HG03280 (cell line): ENCODE measurements at regions not wholly inside any gene's neighbourhood (a gene's known extent, or its start where the extent isn't known, plus 50 kb on each side); places are given as distances from the start of the nearest gene placed in this dataset.

Experiments used
- ATAC-seq: cut with Tn5 transposase; IDR thresholded peaks from one replicate; pipeline ENCODE4 v1.9.1; 2021; ENCODE audit warnings: mild to moderate bottlenecking, moderate library complexity; ENCODE audit not compliant: unreplicated experiment

DNA sequence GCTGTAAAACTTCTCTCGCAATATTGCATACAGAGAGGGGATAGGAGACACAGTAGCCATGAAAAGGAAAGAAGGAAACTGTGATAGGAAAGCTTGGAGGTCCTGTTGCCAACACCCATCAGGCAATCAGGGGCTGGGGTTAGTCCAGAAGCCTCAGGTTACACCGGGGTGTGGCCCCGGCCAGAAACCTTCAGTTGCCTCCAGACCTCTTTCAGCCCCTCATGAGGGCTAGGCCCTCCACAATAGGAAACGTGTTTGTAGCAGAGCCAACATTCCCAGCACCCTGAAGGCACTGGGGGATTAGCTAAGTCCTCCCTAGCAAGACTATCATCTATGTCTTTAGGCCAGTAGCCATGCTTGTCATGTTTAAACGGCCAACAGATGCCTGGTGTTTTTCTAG is 1048.0 kb upstream of the CNTN5 start:
- no peak for ATAC-seq

DNA sequence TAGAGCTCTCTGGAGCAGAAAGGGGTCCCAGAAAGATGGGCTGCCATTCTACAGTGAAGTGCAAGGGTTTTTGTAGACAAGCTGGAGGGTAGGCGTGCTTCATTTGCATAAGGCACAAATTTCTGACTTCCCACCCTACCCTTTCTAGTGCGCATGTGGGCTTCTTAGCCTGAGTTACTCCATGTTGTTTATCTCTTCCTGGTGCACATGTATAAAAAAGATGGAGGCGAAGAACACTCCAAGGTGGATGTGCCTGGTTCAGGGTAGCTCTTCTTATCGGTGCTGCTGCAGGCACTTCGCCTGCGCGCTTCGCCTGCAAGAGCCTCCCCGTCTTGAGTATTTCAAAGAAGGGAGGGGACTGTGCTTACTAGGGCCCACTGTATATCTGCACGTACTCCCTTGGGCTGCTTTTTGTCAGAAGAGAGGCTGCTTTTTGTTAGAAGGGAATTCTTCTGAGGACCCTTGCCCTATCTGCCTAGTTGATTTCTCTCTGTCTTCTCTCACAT is 1047.3 kb upstream of the CNTN5 start:
- no peak for ATAC-seq

DNA sequence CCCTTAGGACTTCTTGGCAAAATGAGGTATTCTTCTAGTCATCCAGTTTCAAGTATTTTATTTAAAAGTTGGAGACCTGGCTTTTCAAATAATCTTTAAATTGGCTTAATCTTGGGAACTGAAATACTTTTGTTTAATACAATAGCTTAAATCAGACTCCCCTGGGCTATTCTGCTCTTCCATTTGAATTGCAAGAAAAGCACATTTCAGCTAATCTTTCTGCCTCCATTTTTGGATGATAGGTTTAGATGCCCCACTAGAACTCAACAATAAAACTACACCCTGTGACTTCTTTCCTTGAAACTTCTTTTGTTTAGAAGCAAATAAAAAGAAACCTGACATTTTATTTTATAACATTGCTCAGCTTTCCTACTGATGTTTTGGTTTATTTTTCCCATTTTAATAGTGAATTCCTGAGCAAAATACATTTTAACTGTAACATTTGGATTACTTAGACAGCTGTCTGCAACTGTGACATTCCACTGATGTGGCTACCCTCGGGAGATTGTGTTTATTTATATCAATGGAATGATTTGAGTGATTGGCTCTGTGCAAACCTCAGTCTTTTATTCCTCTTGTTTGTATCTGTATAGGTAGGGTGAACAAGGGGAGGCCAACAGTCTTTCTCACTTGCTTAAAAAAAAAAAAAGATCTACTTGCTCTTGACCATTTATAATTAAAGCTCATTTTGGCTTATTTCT is 1045.8 kb upstream of the CNTN5 start:
- no peak for ATAC-seq

DNA sequence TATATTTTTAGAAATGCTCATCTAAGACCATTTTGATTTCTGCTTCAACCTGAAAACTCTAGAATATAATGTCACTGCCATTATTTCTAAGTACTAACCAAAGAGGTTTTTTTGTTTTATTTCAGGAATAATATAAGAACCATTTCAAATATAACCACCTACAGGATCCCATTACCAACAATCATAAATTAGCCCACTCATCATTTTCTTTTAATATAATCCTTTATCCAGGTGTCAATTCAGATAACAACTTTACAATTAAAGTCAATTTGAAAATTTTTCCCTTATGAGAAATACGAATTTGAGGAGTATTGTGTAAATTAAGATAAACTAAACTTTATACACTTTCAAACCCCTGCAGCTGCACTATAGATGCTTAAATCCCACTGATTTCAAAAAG is 1043.0 kb upstream of the CNTN5 start:
- ATAC-seq = no peak

DNA sequence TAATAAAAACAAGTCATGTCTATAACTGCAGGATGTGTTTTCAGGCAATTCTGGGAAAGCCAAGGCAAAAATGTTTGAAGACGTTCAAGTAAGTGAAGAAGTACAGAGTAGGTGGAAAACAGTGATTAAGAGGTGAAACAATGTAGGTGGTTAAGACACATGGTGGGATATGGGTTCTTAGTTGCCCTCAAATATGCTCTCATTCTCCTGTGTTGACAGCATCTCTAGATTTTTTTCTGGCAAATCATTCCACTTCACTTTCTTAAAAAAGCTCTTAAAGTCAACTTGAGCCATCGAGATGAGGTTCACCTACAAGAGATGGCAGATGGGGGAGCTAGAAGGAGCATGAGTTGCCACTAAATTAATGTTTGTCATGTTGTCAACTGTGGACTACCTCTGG is 1041.0 kb upstream of the CNTN5 start:
- ATAC-seq = no peak

DNA sequence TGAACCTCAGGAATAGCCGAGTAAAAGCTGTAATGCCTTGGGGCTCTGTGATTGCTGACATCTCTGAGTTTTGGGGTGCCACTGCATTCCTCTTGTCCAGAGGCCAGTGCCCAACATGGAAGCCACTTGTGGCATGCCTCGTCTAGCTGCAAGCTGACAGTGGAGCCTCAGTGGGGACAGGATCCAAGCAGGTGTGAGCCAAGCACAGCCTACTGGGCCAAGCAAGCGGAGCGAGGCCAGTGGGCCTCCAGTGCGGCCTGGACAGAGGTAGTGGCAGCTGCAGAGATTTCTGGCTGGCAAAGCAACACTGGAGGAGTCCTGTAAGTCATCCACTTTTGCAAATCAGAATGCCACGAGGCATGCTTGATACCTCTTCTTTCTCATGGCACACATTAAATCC is 1038.2 kb upstream of the CNTN5 start:
- ATAC-seq = no peak

DNA sequence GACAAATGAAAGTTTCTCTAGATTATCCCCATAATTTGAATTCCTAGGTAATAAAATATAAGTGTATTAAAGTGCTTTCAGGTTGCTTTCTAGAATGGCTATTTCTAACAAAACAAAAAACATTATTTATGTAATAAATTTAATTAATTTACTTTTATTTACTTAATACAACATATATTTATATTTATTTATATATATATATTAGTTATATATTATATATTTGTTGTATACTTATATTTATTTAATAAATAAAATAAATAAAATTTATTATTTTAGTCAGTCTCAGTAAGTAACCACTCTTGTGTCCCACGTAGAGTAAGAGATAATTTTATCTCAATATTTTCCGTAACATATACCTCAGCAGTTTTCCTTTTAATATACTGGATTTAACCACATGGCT is 1031.6 kb upstream of the CNTN5 start:
- ATAC-seq = no peak

DNA sequence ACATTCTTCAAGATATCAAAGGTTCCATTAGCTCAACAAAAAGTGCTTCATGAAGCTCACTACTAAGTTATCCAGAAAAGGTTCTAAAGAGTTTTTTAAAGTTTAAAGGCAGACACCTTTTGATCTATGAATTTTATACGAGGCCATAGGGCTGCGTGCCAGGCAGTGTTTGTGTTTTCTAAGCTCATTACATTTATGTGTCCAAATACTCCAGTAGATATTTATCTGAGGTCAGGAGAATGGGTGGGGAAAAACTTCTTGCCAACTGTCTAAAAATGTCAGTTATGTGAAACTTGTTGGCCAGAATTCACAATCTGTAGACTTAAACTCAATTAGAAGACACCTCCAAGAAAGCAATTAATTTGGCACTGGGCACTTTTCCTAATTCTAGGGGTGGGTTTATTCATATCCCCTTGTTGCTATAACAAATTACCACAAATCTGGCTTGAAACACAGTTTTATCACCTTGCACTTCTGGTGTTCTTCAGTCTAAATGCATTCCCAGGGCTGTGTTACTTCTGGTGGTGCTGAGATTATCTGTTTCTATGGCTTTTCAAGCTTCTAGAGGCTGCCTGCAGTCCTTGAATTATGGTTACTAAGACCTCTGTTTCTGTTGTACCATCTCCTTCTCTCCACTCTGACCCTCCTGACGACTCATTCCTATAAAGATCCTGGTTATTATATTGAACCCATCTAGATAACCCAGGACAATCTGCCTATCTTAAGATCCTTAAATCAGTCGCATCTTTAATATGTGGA is 1030.4 kb upstream of the CNTN5 start:
- ATAC-seq = no peak

DNA sequence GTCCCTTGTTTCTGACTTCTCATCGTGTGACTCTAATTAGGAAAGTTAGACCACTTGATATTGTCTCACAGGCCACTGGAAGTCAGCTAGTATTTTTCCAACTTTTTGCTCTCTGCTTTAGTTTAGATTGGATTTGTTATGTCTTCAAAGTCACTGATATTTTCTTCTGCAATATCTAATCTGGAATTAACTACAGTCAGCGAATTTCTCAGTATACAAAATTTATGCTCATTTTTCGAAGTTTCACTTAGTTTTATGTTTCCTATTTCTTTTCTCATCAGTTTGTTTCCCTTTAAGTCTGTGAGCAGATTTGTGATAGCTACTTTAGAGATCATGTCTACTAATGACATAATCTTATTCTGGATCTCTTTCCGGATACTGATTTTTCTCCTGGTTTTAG is 1027.2 kb upstream of the CNTN5 start:
- ATAC-seq = no peak

DNA sequence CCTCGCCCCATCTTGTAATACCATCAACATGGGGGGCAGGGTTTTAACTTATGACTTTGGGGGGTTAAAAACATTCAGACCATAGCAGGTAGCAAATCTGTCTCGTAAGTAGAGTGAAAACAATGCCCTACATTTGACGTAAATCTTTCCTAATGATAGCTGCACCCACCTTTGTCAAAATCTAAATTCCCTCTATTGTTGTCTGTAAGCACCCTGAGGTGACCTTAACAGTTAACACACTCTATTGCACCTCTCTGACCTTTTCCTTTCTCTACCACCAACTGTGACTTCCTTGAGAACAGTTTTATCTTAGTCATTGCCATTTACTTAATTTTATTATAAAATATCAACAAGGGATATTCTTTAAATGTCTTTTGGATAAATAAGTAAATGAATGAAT is 1024.9 kb upstream of the CNTN5 start:
- ATAC-seq = no peak

DNA sequence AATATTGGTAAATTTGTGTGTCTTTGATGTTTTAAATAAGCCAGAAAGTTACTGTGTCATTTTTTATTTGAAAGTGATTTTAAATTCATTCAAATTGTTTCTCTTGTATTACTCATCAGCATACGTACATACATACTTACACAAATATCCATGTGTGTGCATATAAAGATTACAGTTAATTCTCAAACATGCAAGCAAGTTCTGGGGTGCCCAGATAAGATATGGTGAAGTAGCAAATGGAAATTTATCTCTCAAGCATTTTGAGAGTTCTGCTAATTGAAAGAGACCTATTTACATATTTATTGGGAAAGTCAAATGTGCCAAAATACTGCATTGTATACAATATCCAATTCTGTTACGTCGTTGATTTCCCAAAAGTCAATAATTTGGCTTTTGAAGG is 1024.0 kb upstream of the CNTN5 start:
- no peak for ATAC-seq

DNA sequence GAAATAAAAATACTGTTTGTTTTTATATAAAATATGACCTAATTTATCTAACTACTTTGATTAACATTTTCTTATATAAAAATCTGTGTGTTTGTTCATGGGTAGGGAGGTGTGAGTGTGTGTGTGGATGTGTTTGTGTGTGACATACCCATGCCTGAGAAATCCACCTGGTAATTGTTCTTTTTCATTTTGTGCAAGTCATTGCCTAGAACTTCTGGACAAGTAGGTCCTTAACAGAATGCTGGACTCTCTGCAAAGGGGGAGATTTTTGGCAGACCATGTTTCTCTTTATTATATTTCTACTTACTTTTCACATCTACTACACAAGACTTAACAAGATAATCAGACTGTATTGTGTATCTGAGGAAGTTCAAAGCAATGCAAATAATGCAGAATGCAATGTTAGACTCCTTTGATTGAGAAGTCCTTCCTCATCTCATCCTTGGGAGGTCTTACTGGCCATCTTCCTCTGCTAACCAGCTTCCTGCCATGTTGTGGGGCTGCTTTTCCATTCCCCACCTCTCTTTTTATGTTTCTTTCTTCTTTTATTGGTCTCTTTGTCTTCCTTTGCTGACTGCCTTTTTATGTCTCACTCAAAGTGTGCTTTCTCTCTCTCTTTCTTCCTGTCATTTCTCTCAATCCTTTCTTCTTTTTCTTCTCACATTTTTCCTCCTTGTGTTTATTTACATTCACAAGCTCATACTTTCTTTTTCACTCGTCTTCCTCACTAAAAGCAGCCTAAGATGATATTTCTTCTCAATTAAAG is 1017.0 kb upstream of the CNTN5 start:
- ATAC-seq = no peak

DNA sequence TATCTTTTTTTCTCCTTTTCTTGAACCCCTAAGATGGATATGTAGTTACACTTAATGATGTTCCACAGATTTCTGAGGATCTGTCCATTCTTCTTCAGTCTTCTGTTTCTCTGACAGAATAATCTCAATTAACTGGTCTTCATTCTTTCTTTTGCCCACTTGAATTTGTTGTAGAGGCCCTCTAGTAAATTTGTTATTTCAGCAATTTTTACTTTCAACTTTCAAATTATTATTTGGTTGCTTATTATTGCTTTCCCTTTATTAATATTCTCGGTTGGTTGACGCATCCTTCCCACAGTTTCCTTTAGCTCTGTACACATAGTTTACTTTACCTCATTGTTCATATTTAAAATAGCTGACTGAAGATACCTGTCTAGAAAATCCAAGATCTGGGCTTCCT is 1013.7 kb upstream of the CNTN5 start:
- no peak for ATAC-seq

DNA sequence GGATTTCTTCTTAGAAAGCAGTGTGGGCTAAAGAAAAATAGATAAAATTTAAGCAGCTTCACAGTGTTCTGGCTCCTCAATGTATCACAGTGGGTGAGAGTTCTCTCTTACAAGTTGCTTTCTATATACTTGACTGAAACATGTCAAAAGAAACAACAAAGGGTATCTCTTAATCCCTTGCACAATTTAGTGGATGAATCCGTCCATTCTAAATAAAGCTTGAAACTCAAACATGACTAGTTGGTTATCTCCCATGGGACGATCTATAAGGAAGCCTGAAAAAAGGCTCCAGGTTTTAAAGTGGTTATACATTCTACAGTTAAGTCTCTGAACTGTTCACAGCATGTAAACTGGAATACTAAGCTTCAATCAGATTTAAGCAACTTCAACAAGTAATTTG is 993.1 kb upstream of the CNTN5 start:
- no peak for ATAC-seq

DNA sequence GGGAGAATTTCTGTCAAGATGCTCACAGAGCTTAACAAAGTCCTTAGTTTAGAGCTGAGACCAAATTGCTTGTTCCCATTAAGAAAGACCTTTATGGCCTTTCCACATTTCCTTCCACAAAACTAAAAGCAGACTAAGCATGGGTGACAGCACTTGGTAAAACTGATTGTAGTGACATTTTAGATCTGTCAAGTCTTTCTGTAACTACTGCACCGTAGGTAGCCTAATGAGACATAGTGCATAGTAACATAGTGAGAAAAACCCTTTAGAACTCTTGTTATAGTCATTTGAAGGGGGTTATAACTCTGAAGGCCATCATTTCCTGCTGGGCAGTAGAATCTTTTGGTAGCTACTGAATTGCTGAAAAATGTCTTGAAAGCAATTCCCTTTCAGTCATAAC is 990.9 kb upstream of the CNTN5 start:
- ATAC-seq = no peak

DNA sequence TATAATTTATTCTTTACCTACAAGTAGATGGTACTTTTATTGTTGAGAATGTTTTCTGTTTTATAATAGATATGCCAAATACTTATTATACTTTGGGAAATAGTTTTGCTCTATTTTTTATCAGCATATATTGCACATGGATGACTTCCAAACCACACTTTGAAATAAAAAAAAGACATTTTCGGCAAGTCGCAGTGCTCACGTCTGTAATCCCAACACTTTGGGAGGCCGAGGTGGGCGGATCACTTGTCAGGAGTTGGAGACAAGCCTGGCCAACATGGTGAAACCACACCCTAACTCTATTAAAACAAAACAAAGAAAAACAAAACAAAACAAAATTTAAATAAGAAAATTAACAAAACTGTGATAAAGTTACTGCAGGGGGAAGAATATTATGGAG is 983.9 kb upstream of the CNTN5 start:
- no peak for ATAC-seq

DNA sequence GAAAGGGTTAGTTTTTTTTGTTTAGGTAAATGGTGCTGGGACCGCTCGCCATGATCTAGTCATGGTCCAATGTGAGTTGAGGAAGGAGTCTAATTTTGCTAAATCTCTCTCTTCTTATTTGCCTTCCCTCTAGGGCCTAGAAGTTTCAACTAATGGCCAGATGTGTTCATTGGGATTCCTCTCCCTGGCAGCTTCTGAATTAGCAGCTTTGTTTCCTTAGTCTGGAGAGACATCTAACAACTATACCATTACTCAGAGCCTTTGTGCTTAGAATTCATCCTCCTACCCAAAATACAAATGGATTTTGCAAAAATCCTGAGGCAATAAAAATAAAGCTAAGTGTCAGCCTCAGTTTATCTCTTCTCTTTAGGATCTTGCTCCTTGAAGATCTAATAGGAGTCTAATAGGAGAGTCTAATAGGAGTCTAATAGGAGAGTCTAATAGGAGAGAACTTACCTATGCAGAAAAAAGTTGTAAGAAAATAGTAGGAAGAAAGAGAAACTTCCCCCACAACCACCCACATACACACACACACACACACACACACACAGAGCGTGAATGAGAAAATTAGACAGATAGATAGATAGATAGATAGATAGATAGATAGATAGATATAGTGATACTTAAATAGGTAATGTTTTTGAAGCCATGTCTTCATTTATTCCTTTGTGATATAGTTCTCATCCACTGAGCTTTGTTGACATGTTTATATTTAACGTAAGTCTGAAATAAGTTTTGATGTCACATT is 980.5 kb upstream of the CNTN5 start:
- no peak for ATAC-seq

DNA sequence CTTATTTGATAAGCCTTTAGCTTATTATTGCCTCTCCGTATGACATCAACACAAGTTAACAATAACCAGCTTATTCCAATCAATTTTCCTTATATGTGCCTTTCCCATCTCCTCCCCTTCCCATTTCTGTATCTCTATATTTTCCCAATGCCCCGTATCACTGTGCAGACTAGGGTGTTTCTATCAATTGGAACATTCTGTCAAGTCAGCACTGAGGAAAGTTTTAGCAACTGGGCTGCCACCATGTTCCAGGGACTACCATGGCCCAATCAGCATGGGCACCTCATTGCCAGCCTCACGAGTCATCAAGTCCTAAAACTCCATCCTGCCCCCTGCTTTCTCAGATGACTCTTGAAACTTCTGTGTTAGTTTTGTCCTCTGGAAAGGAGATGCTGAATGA is 973.1 kb upstream of the CNTN5 start:
- no peak for ATAC-seq

DNA sequence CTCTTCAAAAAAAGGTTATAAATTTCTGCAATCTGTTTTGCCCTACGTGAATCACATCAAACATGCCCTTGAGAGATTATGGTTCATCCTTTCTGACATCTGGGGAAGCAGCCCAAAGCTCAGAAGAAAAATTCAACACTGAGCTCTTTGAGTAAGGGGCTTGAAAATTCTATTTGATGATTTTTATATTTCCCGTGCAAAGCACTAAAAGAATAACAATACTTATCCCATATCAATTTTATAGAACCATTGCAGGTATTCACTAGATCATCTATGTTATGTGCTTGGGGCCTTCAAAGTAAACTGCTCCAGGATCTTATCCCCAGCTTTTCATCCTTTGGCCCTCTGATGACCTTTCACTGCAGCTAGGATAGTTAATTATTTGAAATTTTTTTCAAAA is 966.9 kb upstream of the CNTN5 start:
- no peak for ATAC-seq

DNA sequence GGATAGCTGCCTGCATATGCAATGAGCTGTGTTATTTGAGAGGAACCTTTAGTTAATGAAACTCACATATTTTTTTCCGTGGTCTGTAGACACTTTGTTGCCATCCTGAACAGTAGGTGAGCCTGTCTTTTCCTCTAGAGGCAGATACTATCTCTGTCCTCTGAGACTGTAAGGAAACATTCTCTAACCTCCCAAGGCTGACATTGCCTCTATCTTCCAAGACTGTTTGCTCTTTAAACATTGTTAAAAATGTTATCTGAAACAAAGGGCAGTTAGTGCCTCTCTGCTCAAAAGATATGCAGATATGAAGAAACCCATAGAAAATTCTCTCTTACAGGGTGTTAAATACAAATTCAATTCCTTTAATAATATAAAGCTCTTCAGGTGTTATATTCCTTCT is 963.8 kb upstream of the CNTN5 start:
- no peak for ATAC-seq

DNA sequence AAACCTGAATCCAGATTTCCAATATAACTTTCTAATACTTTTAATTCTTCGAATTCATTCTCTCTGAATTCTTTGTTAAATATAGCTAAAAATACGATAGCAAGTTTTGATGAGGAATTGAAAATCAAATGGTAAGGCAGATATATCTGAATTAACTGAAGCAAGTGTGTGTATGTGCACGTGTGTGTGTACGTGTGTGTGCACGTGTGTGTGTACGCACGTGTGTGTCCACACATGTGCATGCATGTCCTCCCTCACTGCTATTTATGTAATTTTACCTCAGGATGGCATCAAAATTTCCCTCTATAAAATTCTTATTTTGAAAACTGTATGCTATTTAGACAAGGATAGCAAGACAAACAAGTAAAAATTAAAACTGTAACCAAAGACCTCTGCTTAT is 961.3 kb upstream of the CNTN5 start:
- ATAC-seq = no peak
